CD4-positive, alpha-beta T cell (primary cell): ENCODE measurements at regions not wholly inside any gene's neighbourhood (a gene's known extent, or its start where the extent isn't known, plus 50 kb on each side); places are given as distances from the start of the nearest gene placed in this dataset.
"Not testable (repeated sequence)": the region's sequence is repeated elsewhere in the genome, so short reads cannot be mapped to it uniquely, and the experiment has no call there.

Experiments
- ATAC-seq: fragments of 200-7000 bp; cut with Tn5 transposase; one replicate; pipeline ENCODE4 v1.10.0; 2022; ENCODE audit warnings: mild to moderate bottlenecking; ENCODE audit not compliant: poor library complexity
- CTCF ChIA-PET: fragments of 350-600 bp; sonication (Branson Sonifier 250); formaldehyde crosslinking; loops from one replicate; lab custom pipeline; 2021; ENCODE audit warnings: antibody characterized with exemption, inconsistent platforms; lab: Charles Lee
- POLR2A ChIA-PET: fragments of 350-600 bp; sonication (Branson Sonifier 250); formaldehyde crosslinking; loops from one replicate; lab custom pipeline; 2021; ENCODE audit warnings: antibody characterized with exemption, inconsistent platforms; lab: Charles Lee
- DNase-seq, 14 experiments: peaks; one replicate each; pipeline ENCODE4 v3.0.0-alpha.2; 2013 to 2020; ENCODE audit warnings: mixed read lengths in 2 of 14
- H3K27ac ChIP-seq, 2 donors: one replicate each; pipeline versions ENCODE4 v1.5.1 to v1.7.0; 2013; ENCODE audit warnings: low read length in 2 of 2, low read depth in 1 of 2, mild to moderate bottlenecking in 1 of 2
- H3K27me3 ChIP-seq, 2 experiments: 1 replicate in 1 of 2; 2 replicates in 1 of 2; pipeline versions ENCODE4 v1.6.1 to v1.7.0; 2013; ENCODE audit warnings: low read length in 2 of 2, control low read depth in 1 of 2, mild to moderate bottlenecking in 1 of 2, moderate library complexity in 1 of 2; ENCODE audit not compliant: insufficient read depth in 2 of 2, control insufficient read depth in 1 of 2
- H3K36me3 ChIP-seq: one replicate; pipeline ENCODE4 v1.6.1; 2013; ENCODE audit warnings: low read length, control low read depth; ENCODE audit not compliant: insufficient read depth
- H3K4me1 ChIP-seq: one replicate; pipeline ENCODE4 v1.6.1; 2013; ENCODE audit warnings: low read length, control low read depth; ENCODE audit not compliant: insufficient read depth
- H3K4me3 ChIP-seq: one replicate; pipeline ENCODE4 v1.5.1; 2013; ENCODE audit warnings: mild to moderate bottlenecking, low read length, moderate library complexity
- H3K9me3 ChIP-seq, 2 experiments: 1 replicate in 1 of 2; 2 replicates in 1 of 2; pipeline versions ENCODE4 v1.6.1 to v1.7.0; 2013; ENCODE audit warnings: low read length in 2 of 2, mild to moderate bottlenecking in 2 of 2, control low read depth in 1 of 2, moderate library complexity in 1 of 2; ENCODE audit not compliant: control insufficient read depth in 1 of 2, insufficient read depth in 1 of 2
- H3K27ac Mint-ChIP-seq: one replicate; pipeline ENCODE4 v1.8.0; 2020; ENCODE audit warnings: mixed read lengths
- H3K27me3 Mint-ChIP-seq: one replicate; pipeline ENCODE4 v1.8.0; 2021; ENCODE audit warnings: mixed read lengths
- H3K36me3 Mint-ChIP-seq: one replicate; pipeline ENCODE4 v1.8.0; 2021; ENCODE audit warnings: low read depth, mixed read lengths
- H3K4me1 Mint-ChIP-seq: one replicate; pipeline ENCODE4 v1.8.0; 2021; ENCODE audit warnings: low read depth, mixed read lengths
- H3K4me3 Mint-ChIP-seq: one replicate; pipeline ENCODE4 v1.8.0; 2020; ENCODE audit warnings: mild to moderate bottlenecking, mixed read lengths
- H3K9me3 Mint-ChIP-seq: one replicate; pipeline ENCODE4 v1.8.0; 2020; ENCODE audit warnings: mixed read lengths
- CTCF ChIP-seq: fragments of 200-600 bp; IDR thresholded peaks from one replicate; pipeline ENCODE4 v1.8.0; 2022; ENCODE audit warnings: antibody characterized with exemption, mild to moderate bottlenecking
- intact Hi-C, 2 experiments: fragments of 100-400 bp; cut with DNase I in 1 of 2; cut with micrococcal nuclease in 1 of 2; formaldehyde crosslinking; loops; one replicate each; pipeline versions ENCODE4 v1.15.1 to v1.9.0; 2023 to 2025; cut with DNase I, micrococcal nuclease

DNA sequence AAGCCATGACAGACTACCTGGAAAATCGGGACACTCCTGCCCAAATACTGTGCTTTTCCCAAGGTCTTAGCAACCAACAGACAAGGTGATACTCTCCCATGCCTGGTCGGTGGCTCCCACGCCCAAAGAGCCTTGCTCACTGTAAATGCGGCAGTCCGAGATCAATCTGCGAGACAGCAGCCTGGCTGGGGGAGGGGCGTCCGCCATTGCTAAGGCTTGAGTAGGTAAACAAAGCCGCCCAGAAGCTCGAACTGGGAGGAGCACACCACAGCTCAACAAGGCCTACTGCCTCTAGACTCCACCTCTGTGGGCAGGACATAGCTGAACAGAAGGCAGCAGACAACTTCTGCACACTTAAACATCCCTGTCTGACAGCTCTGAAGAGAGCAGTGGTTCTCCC lies 272.1 kb upstream of the CCNG1 start:
- peaks cover 11% of the 10 kb centered on the region for H3K9me3 Mint-ChIP-seq
- H3K27ac Mint-ChIP-seq = no peak overlapping the region
- H3K36me3 Mint-ChIP-seq = no peaks in the 10 kb centered on the region
- H3K27ac ChIP-seq = no peak overlapping the region
- ATAC-seq (no peak), DNase-seq (peak in 1 of 14 experiments; percentile 4)
- no peaks in the 10 kb centered on the region for H3K36me3 ChIP-seq
- intact Hi-C loops = no loop called here
- no peak for TF ChIP-seq CTCF
- no peaks in the 10 kb centered on the region for H3K4me1 ChIP-seq
- H3K27me3 ChIP-seq = no peaks in the 10 kb centered on the region
- CTCF ChIA-PET = no interaction called here
- POLR2A ChIA-PET = no interaction called here
- no peaks in the 10 kb centered on the region for H3K4me1 Mint-ChIP-seq
- peaks cover 0 to 10% of the 10 kb centered on the region in 2 experiments for H3K9me3 ChIP-seq
- H3K27me3 Mint-ChIP-seq = no peaks in the 10 kb centered on the region
- no peak overlapping the region for H3K4me3 ChIP-seq
- no peak overlapping the region for H3K4me3 Mint-ChIP-seq

DNA sequence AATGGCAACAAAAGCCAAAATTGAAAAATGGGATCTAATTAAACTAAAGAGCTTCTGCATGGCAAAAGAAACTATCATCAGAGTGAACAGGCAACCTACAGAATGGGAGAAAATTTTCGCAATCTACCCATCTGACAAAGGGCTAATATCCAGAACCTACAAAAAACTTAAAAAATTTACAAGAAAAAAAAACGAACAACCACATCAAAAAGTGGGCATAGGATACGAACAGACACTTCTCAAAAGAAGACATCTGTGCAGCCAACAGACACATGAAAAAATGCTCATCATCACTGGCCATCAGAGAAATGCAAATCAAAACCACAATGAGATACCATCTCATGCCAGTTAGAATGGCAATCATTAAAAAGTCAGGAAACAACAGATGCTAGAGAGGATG lies 267.2 kb upstream of the CCNG1 start:
- H3K27me3 Mint-ChIP-seq, H3K27me3 ChIP-seq, ATAC-seq, H3K4me3 ChIP-seq, H3K36me3 Mint-ChIP-seq, H3K36me3 ChIP-seq, intact Hi-C loops, H3K9me3 ChIP-seq, H3K27ac ChIP-seq, H3K27ac Mint-ChIP-seq, POLR2A ChIA-PET, H3K4me1 Mint-ChIP-seq, CTCF ChIA-PET, DNase-seq, H3K4me3 Mint-ChIP-seq, H3K4me1 ChIP-seq: not testable (repeated sequence)
- H3K9me3 Mint-ChIP-seq = peaks cover 16% of the 10 kb centered on the region

- Histone ChIP-seq H3K27me3 (no peaks in the 10 kb centered on the region), H3K36me3 (no peaks in the 10 kb centered on the region), H3K27ac (no peak overlapping the region), H3K4me1 (no peaks in the 10 kb centered on the region), H3K9me3 (no peaks in the 10 kb centered on the region), H3K4me3 (no peak overlapping the region)
- POLR2A ChIA-PET = no interaction called here
- Mint-ChIP-seq H3K27me3 (no peaks in the 10 kb centered on the region), H3K4me1 (no peaks in the 10 kb centered on the region), H3K36me3 (no peaks in the 10 kb centered on the region), H3K9me3 (peaks cover 12% of the 10 kb centered on the region), H3K27ac (no peak overlapping the region), H3K4me3 (no peak overlapping the region)
- CTCF ChIA-PET = no interaction called here
- ATAC-seq = no peak
- DNase-seq = no peak
- intact Hi-C loops = no loop called here
- TF ChIP-seq CTCF = no peak
Observed at GRCh38 chr5:163172540-163173338, 264.7 kb upstream of the CCNG1 start.

DNA sequence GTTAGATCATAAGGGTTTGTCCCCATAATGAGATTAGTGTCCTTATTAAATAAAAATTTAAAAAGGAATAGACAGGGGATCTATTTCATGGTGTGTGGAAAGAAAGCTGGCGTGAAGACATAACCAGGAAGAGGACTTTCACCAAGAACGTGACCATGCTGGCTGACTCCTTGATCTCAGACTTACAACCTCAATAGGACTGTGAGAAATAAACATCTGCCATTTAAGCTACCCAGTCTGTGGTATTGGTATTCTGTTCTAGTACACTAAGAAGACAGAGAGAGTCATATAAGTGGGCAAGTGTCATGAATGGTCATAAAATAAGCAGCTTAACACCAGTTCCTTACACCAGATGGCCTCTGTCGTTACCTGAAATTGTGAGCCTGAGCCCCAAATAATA lies 259.4 kb upstream of the CCNG1 start:
- no peak for DNase-seq
- H3K4me1 ChIP-seq = no peaks in the 10 kb centered on the region
- POLR2A ChIA-PET = no interaction called here
- Mint-ChIP-seq H3K4me3 (no peak overlapping the region), H3K27me3 (no peaks in the 10 kb centered on the region), H3K4me1 (no peaks in the 10 kb centered on the region), H3K36me3 (no peaks in the 10 kb centered on the region), H3K27ac (no peak overlapping the region), H3K9me3 (peaks cover 3% of the 10 kb centered on the region)
- H3K4me3 ChIP-seq = no peak overlapping the region
- H3K27ac ChIP-seq = no peak overlapping the region
- intact Hi-C loops = no loop called here
- CTCF ChIA-PET = no interaction called here
- H3K9me3 ChIP-seq = no peaks in the 10 kb centered on the region
- H3K27me3 ChIP-seq = no peaks in the 10 kb centered on the region
- no peak for ATAC-seq
- no peaks in the 10 kb centered on the region for H3K36me3 ChIP-seq
- TF ChIP-seq CTCF = no peak
